PC-9 (cell line): ENCODE measurements at regions not wholly inside any gene's neighbourhood (a gene's known extent, or its start where the extent isn't known, plus 50 kb on each side); places are given as distances from the start of the nearest gene placed in this dataset.
A peak's percentile ranks its signal among the peaks of the same experiment; 100 is the strongest.

Experiments used
- BruUV-seq: library from RNA; stranded (reverse); fragments of 400-500 nt; replicated peaks from 2 replicates; lab custom pipeline; 2021; lab: Mats Ljungman, UMichigan
- CTCF ChIA-PET: fragments of 300-600 bp; sonication (Branson Sonifier 250); formaldehyde crosslinking; loops from one replicate; lab custom pipeline; 2022; ENCODE audit warnings: antibody characterized with exemption; lab: Charles Lee
- POLR2A ChIA-PET: fragments of 300-600 bp; sonication (Branson Sonifier 250); formaldehyde crosslinking; loops from one replicate; lab custom pipeline; 2022; ENCODE audit warnings: antibody characterized with exemption; ENCODE audit not compliant: unreplicated experiment; lab: Charles Lee
- DNase-seq, 2 experiments: peaks; one replicate each; pipeline versions ENCODE4 v3.0.0 to v3.0.0-alpha.2; 2015 to 2022; ENCODE audit warnings: mixed read lengths in 1 of 2
- H2AFZ ChIP-seq: fragments of 200-600 bp; sonication (generic); 2 replicates; pipeline ENCODE4 v1.8.1; 2017; ENCODE audit warnings: antibody characterized with exemption
- H3F3A ChIP-seq: fragments of 200-600 bp; sonication (generic); 2 replicates; pipeline ENCODE4 v1.8.1; 2017; ENCODE audit warnings: antibody characterized with exemption, mild to moderate bottlenecking, low read depth; ENCODE audit not compliant: insufficient read depth
- H3K27ac ChIP-seq: fragments of 200-600 bp; sonication (generic); 2 replicates; pipeline ENCODE4 v1.6.1; 2016; ENCODE audit warnings: mixed run types
- H3K27me3 ChIP-seq: fragments of 200-600 bp; sonication (generic); 2 replicates; pipeline ENCODE4 v1.6.1; 2016; ENCODE audit warnings: low read depth, mixed run types; ENCODE audit not compliant: insufficient read depth
- H3K36me3 ChIP-seq: fragments of 200-600 bp; sonication (generic); 2 replicates; pipeline ENCODE4 v1.6.1; 2016; ENCODE audit warnings: low read depth, mixed run types
- H3K4me1 ChIP-seq: fragments of 200-600 bp; sonication (generic); replicated peaks from 2 replicates; pipeline ENCODE4 v1.6.1; 2016; ENCODE audit warnings: mixed run types; ENCODE audit not compliant: insufficient read depth
- H3K4me2 ChIP-seq: fragments of 200-600 bp; sonication (generic); 2 replicates; pipeline ENCODE4 v1.6.1; 2017; ENCODE audit warnings: mixed run types
- H3K4me3 ChIP-seq: fragments of 200-600 bp; sonication (generic); 2 replicates; pipeline ENCODE4 v1.6.1; 2016; ENCODE audit warnings: mixed run types
- H3K79me2 ChIP-seq: fragments of 200-600 bp; sonication (generic); 2 replicates; pipeline ENCODE4 v1.6.1; 2017; ENCODE audit warnings: low read depth, mixed run types
- H3K9me2 ChIP-seq: fragments of 200-600 bp; sonication (generic); 2 replicates; pipeline ENCODE4 v1.8.1; 2017; ENCODE audit warnings: mild to moderate bottlenecking; ENCODE audit not compliant: insufficient read depth
- H3K9me3 ChIP-seq: fragments of 200-600 bp; sonication (generic); 2 replicates; pipeline ENCODE4 v1.8.1; 2016; ENCODE audit warnings: low read depth; ENCODE audit not compliant: insufficient read depth
- H4K20me1 ChIP-seq: fragments of 200-600 bp; sonication (generic); 2 replicates; pipeline ENCODE4 v1.8.1; 2017; ENCODE audit not compliant: insufficient read depth
- EZH2 ChIP-seq: fragments of 200-600 bp; sonication (generic); IDR thresholded peaks from 2 replicates; pipeline ENCODE4 v1.8.0; 2017; ENCODE audit warnings: antibody characterized with exemption, low read depth
- intact Hi-C: fragments of 100-400 bp; cut with micrococcal nuclease; formaldehyde crosslinking; loops from one replicate; pipeline ENCODE4 v1.10.0; 2022; ENCODE audit not compliant: unreplicated experiment
- TF ChIP-seq, protein P1 (sequence below): fragments of 200-600 bp; sonication (generic); conservative IDR thresholded peaks from 2 replicates; pipeline ENCODE4 v1.6.1; 2017; ENCODE audit warnings: mixed run types, antibody characterized with exemption, mild to moderate bottlenecking, moderate library complexity

DNA sequence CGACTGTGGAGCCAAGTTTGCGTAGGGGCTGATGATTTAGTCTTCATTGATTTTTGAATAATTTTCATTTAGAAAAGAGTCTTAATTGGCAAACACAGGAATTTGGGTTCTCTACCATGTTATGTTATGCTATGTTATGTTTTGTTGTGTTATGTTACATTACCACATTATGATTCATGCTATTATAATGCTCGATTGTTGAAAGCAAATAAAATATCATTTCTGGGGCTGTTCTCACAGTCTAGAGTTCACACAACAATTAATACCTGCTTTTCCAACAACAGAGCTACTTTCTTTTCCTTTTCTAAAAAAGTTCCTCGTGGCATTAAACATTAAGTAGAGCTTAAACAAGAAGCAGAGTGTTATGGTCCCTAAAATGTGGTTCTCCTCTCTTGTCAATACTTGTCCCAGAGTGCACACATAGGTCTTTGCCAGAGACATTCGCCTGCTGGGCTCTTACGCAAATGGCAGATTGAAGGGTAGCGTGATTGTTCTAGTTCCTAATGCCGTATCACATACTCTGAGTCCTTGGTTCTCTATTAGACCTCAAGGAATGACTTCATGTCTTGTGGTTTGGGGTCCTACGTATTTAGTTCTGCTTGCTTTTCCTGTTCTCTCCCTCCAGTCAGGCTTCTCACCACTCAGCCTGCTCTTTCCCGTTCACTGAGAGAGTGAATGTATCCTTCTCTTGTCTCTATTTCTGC, 370.3 kb downstream of the CD109 start:
- no peaks in the 10 kb centered on the region for H3K79me2 ChIP-seq
- POLR2A ChIA-PET: no interaction called here
- CTCF ChIA-PET: no interaction called here
- TF ChIP-seq EZH2: no peak
- H3K36me3 ChIP-seq: no peaks in the 10 kb centered on the region
- H3K9me3 ChIP-seq: no peaks in the 10 kb centered on the region; the same call in 1 of the 2 replicates
- no peak overlapping the region for H3K4me3 ChIP-seq
- intact Hi-C loops: no loop called here
- no peak overlapping the region for H3K27ac ChIP-seq
- BruUV-seq: no TSS peak
- H3K9me2 ChIP-seq: no peaks in the 10 kb centered on the region
- no peak overlapping the region for H3K4me2 ChIP-seq
- H3K27me3 ChIP-seq: no peaks in the 10 kb centered on the region
- 0 out of 2 replicates have a peak, but pooled peaks cover 4% of the 10 kb centered on the region for H4K20me1 ChIP-seq
- H3F3A ChIP-seq: no peaks in the 10 kb centered on the region
- H2AFZ ChIP-seq: peak overlapping the region; percentile 27; the same call in 1 of the 2 replicates
- no peak for DNase-seq
- no peaks in the 10 kb centered on the region for H3K4me1 ChIP-seq

DNA sequence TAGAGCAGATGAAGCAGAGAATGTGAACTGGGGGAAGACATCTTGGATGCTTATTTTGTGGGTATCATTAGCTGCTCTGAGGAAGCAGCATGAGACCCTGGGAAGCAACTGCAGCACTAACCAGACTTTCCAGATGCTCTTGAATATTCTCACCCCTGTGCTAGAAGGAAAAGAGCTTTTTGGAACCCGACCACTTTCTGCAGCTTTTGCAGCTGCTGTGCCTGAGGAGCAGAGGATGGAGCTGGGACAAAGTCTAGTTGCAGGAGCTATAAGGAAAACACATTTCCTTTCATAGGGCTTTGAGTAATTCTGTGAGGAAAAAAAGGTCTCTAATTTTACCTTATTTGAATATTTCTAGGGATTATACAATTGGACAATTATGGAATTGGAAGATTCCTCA, 369.7 kb downstream of the CD109 start:
- intact Hi-C loops: no loop called here
- no peak overlapping the region for H3K4me2 ChIP-seq
- no peaks in the 10 kb centered on the region for H3F3A ChIP-seq
- no peaks in the 10 kb centered on the region for H3K9me2 ChIP-seq
- no peak overlapping the region for H3K27ac ChIP-seq
- ChIA-PET CTCF (interaction anchor here (0.6 kb wide), 1 partner anchor 296 kb away, joined by 3 read pairs; no protein-coding TSS in a partner anchor), POLR2A (interaction anchor here (0.6 kb wide), 1 partner anchor 1011 kb away, joined by 3 read pairs; no protein-coding TSS in a partner anchor)
- no peak overlapping the region for H2AFZ ChIP-seq
- H3K4me1 ChIP-seq: no peaks in the 10 kb centered on the region
- no peak for DNase-seq
- no peaks in the 10 kb centered on the region for H3K36me3 ChIP-seq
- no peaks in the 10 kb centered on the region for H3K79me2 ChIP-seq
- no peak for TF ChIP-seq EZH2
- TF ChIP-seq, protein P1, sequence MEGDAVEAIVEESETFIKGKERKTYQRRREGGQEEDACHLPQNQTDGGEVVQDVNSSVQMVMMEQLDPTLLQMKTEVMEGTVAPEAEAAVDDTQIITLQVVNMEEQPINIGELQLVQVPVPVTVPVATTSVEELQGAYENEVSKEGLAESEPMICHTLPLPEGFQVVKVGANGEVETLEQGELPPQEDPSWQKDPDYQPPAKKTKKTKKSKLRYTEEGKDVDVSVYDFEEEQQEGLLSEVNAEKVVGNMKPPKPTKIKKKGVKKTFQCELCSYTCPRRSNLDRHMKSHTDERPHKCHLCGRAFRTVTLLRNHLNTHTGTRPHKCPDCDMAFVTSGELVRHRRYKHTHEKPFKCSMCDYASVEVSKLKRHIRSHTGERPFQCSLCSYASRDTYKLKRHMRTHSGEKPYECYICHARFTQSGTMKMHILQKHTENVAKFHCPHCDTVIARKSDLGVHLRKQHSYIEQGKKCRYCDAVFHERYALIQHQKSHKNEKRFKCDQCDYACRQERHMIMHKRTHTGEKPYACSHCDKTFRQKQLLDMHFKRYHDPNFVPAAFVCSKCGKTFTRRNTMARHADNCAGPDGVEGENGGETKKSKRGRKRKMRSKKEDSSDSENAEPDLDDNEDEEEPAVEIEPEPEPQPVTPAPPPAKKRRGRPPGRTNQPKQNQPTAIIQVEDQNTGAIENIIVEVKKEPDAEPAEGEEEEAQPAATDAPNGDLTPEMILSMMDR: no peak
- no TSS peak for BruUV-seq
- 0 out of 2 replicates have a peak, but pooled peaks cover 4% of the 10 kb centered on the region for H4K20me1 ChIP-seq
- no peaks in the 10 kb centered on the region for H3K27me3 ChIP-seq
- no peaks in the 10 kb centered on the region; the same call in 1 of the 2 replicates for H3K9me3 ChIP-seq
- H3K4me3 ChIP-seq: no peak overlapping the region

DNA sequence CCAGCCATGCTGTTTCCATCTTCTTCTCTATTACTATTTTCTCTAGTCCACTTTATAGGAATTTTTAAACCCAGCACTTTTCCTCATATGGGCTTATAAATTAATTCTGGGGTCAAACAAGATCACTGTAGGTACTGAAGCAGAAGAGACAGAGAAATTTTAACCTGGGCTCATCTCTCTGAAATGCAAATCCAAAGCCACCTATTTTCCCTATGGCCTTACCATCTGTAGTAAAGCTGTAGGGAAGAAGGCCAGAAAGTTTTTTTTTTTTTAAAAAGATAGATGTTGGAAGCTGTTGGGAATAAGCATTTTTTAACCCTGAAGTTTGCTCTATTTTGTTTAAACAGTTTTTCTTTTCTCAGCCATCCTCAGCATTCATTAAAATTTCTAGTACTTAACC, 367.4 kb downstream of the CD109 start:
- Histone ChIP-seq H3K79me2 (no peaks in the 10 kb centered on the region), H3K36me3 (no peaks in the 10 kb centered on the region), H3K4me2 (no peak overlapping the region), H3K27ac (no peak overlapping the region), H3K4me3 (no peak overlapping the region), H2AFZ (no peak overlapping the region), H3F3A (no peaks in the 10 kb centered on the region), H3K27me3 (no peaks in the 10 kb centered on the region), H3K9me2 (no peaks in the 10 kb centered on the region), H4K20me1 (0 out of 2 replicates have a peak, but pooled peaks cover 4% of the 10 kb centered on the region), H3K4me1 (no peaks in the 10 kb centered on the region), H3K9me3 (no peaks in the 10 kb centered on the region; the same call in 1 of the 2 replicates)
- DNase-seq: no peak
- BruUV-seq: no TSS peak
- intact Hi-C loops: no loop called here
- TF ChIP-seq EZH2: no peak
- TF ChIP-seq, protein P1: no peak
- ChIA-PET POLR2A (no interaction called here), CTCF (no interaction called here)
